Gastroesophageal sphincter (tissue), 4 donors: ENCODE measurements at regions not wholly inside any gene's neighbourhood (a gene's known extent, or its start where the extent isn't known, plus 50 kb on each side); places are given as distances from the start of the nearest gene placed in this dataset.

Experiments
- ATAC-seq: fragments of 150-250 bp; one replicate; pipeline ENCODE4 v1.9.1; 2016; ENCODE audit warnings: mild to moderate bottlenecking, moderate library complexity
- H3K27ac ChIP-seq, 4 donors: fragments of 200-600 bp; sonication (generic) in 3 of 4; 1 replicate in 3 of 4; 2 replicates in 1 of 4; pipeline ENCODE4 v1.5.1; 2016 to 2019
- H3K27me3 ChIP-seq: fragments of 200-600 bp; sonication (generic); one replicate; pipeline ENCODE4 v1.5.1; 2019
- H3K36me3 ChIP-seq, 2 donors: fragments of 200-600 bp; sonication (generic); one replicate each; pipeline ENCODE4 v1.5.1; 2019; ENCODE audit warnings: control low read depth in 1 of 2
- H3K4me1 ChIP-seq, 3 donors: fragments of 200-600 bp; sonication (generic); 1 replicate in 2 of 3; 2 replicates in 1 of 3; pipeline ENCODE4 v1.5.1; 2016 to 2019; ENCODE audit warnings: control low read depth in 2 of 3
- H3K4me3 ChIP-seq, 2 donors: fragments of 200-600 bp; sonication (generic); one replicate each; pipeline ENCODE4 v1.5.1; 2019; ENCODE audit warnings: mild to moderate bottlenecking in 1 of 2, moderate library complexity in 1 of 2
- H3K9me3 ChIP-seq, 3 donors: fragments of 200-600 bp; sonication (generic); one replicate each; pipeline ENCODE4 v1.5.1; 2017 to 2019; ENCODE audit warnings: control low read depth in 2 of 3
- EP300 ChIP-seq: sonication (generic); formaldehyde crosslinking; IDR thresholded peaks from one replicate; pipeline ENCODE4 v1.6.1; 2017; ENCODE audit warnings: antibody characterized with exemption, mild to moderate bottlenecking
- POLR2A ChIP-seq, 2 donors: fragments of 450-650 bp; IDR thresholded peaks; one replicate each; pipeline ENCODE4 v1.6.1; 2017; ENCODE audit warnings: antibody characterized with exemption in 2 of 2, mild to moderate bottlenecking in 2 of 2, moderate library complexity in 1 of 2
- POLR2AphosphoS5 ChIP-seq: sonication (generic); formaldehyde crosslinking; IDR thresholded peaks from one replicate; pipeline ENCODE4 v1.6.1; 2017; ENCODE audit warnings: antibody characterized with exemption
- WGBS, 2 donors: methylation state at CpG; one replicate each; pipeline ENCODE4 v1.1.5; 2018; ENCODE audit warnings: low coverage in 1 of 2; 5-methylcytosine and 5-hydroxymethylcytosine counted together
- TF ChIP-seq, protein P1 (sequence below), 4 experiments: fragments of 200-600 bp in 2 of 4; fragments of 450-650 bp in 2 of 4; sonication (generic) in 1 of 4; IDR thresholded peaks; one replicate each; pipeline ENCODE4 v1.5.1; 2017 to 2019; ENCODE audit warnings: antibody characterized with exemption in 4 of 4, mild to moderate bottlenecking in 2 of 4, moderate library complexity in 2 of 4

DNA sequence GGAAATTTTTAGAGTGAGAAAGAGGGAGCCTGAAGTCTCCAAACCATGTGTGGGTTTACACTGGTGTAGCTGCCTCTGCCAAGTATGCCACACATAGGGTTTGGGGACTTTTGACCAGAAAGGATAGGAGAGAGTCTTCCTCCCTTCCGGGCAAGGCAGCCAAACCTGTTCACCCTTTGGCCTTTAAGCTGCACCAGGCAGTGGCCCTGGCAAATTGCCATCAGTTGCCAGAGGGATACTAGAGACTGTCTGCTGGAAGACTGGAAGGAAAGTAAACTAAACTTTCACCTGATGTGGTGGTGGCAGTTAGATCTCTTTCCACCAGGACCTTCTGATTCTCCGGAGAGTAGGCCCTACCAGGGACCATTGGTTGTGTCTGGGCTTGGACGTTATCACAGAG lies 1263.2 kb downstream of the FAM181B start:
- TF ChIP-seq EP300 (no peak), POLR2AphosphoS5 (no peak), POLR2A (IDR thresholded peaks at IDR 0.05) (no peak)
- TF ChIP-seq, protein P1, sequence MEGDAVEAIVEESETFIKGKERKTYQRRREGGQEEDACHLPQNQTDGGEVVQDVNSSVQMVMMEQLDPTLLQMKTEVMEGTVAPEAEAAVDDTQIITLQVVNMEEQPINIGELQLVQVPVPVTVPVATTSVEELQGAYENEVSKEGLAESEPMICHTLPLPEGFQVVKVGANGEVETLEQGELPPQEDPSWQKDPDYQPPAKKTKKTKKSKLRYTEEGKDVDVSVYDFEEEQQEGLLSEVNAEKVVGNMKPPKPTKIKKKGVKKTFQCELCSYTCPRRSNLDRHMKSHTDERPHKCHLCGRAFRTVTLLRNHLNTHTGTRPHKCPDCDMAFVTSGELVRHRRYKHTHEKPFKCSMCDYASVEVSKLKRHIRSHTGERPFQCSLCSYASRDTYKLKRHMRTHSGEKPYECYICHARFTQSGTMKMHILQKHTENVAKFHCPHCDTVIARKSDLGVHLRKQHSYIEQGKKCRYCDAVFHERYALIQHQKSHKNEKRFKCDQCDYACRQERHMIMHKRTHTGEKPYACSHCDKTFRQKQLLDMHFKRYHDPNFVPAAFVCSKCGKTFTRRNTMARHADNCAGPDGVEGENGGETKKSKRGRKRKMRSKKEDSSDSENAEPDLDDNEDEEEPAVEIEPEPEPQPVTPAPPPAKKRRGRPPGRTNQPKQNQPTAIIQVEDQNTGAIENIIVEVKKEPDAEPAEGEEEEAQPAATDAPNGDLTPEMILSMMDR (IDR thresholded peaks at IDR 0.05) = no peak
- Histone ChIP-seq H3K4me1 (no peaks in the 10 kb centered on the region), H3K9me3 (no peaks in the 10 kb centered on the region), H3K36me3 (no peaks in the 10 kb centered on the region), H3K27me3 (no peaks in the 10 kb centered on the region), H3K4me3 (no peak overlapping the region), H3K27ac (no peak overlapping the region)
- 33 to 57% methylated on average over 1 of the region's 3 CpGs for WGBS, 2 donors
- no peak for ATAC-seq

DNA sequence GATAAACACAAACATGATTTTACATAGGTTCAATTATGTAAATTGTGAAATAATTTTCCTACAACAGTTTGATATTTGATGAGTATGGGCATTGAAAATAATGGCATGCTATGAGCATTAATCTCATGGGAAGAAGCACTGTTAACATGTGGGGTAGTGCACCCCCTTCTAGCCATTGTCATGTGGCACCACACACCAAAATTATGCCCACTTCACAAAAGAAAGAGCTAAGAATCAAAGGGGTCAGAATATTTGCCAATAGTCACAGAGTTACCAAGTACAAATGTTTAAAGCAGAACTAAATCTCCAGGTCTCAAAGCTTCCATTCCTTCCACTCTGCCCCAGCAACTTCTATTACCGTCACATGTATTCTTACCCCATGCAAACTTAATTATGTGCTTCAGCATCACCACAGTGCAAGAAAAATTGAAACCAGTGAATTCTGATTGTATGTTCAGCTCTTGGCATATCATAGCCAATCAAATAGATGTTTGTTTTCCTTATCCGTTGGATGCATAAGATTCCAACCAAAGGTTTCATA lies 1273.8 kb downstream of the FAM181B start:
- WGBS, 2 donors = 72 to 76% methylated on average over 2 of the region's 2 CpGs
- Histone ChIP-seq H3K4me1 (no peaks in the 10 kb centered on the region), H3K4me3 (no peak overlapping the region), H3K36me3 (no peaks in the 10 kb centered on the region), H3K9me3 (no peaks in the 10 kb centered on the region), H3K27ac (no peak overlapping the region), H3K27me3 (no peaks in the 10 kb centered on the region)
- no peak for ATAC-seq
- no peak for TF ChIP-seq POLR2AphosphoS5
- TF ChIP-seq EP300 = no peak
- TF ChIP-seq POLR2A (IDR thresholded peaks at IDR 0.05) = no peak
- TF ChIP-seq, protein P1 (IDR thresholded peaks at IDR 0.05) = no peak

DNA sequence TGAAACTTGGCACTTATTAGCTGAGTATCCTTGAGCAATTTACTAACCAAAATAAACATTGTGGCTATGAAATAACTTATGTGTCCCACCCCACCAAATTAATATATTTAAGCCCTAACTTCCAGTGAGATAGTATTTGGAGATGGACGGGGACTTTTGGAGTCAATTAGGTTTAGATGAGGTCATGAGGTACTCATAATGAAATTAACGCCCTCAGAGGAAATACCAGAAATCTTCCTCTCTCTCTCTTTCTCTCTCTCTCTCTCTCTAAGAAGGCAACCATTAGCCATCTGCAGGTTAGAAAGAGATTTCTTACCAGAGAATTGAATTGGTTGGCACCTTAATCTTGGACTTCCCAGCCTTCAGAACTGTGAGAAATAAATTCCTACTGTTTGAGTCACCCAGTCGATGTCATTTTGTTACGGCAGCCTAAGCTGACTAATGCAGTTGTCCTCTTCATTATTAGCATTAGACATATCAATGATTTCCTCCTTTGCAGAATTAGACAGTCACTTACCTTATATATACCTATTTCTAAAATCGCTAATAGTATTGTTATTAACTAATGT lies 1284.0 kb downstream of the FAM181B start:
- TF ChIP-seq POLR2AphosphoS5 (no peak), POLR2A (IDR thresholded peaks at IDR 0.05) (no peak), EP300 (no peak)
- TF ChIP-seq, protein P1 (IDR thresholded peaks at IDR 0.05) = no peak
- H3K9me3 ChIP-seq = no peaks in the 10 kb centered on the region
- no peak for ATAC-seq
- H3K27me3 ChIP-seq = no peaks in the 10 kb centered on the region
- H3K4me1 ChIP-seq = no peaks in the 10 kb centered on the region
- no peak overlapping the region for H3K27ac ChIP-seq
- 75 to 79% methylated on average over 5 of the region's 5 CpGs for WGBS, 2 donors
- H3K36me3 ChIP-seq = no peaks in the 10 kb centered on the region
- no peak overlapping the region for H3K4me3 ChIP-seq

DNA sequence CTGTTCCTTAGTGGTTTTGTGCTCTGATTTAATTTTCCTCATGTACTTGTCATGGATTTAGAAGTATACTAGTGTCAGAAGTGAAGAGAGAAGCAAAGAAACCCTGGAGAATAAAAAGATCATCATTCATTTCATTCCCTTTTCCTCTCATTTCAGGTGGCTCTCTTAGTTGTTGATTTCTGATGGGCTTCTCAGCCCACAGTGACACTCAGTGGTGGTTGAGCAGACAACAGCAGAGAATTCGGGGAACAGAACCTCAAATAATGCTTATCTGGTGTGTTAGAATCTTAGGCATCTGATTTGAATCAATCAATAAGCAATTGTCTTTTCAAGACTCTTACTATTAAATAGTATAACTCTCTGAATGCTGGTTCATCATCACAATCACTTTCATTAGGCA lies 1289.4 kb downstream of the FAM181B start:
- Histone ChIP-seq H3K27me3 (no peaks in the 10 kb centered on the region), H3K36me3 (no peaks in the 10 kb centered on the region), H3K4me1 (no peaks in the 10 kb centered on the region), H3K27ac (no peak overlapping the region), H3K9me3 (no peaks in the 10 kb centered on the region), H3K4me3 (no peak overlapping the region)
- no peak for ATAC-seq
- WGBS, 2 donors = 70 to 100% methylated on average over 1 of the region's 1 CpG
- TF ChIP-seq, protein P1 (IDR thresholded peaks at IDR 0.05) = no peak

DNA sequence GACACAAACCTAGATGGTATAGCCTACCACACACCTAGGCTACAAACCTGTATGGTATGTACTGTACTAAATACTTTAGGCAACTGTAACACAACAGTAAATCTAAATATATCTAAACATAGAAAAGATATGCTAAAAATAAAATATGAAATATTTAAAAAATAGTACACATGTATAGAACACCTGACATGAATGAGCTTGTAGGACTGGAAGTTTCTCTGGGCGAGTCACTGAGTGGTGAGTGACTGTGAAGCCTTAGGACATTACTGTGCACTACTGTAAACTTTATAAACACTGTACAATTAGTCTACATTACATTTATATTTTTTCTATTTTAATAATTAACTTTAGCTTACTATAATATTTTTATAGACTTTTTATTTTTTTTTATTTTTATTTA lies 1301.3 kb downstream of the FAM181B start:
- H3K36me3 ChIP-seq = no peaks in the 10 kb centered on the region
- H3K4me1 ChIP-seq = no peaks in the 10 kb centered on the region
- no peak overlapping the region for H3K27ac ChIP-seq
- no peak for ATAC-seq
- 92 to 93% methylated on average over 1 of the region's 1 CpG for WGBS, 2 donors
- no peaks in the 10 kb centered on the region for H3K9me3 ChIP-seq
- no peak overlapping the region for H3K4me3 ChIP-seq
- no peaks in the 10 kb centered on the region for H3K27me3 ChIP-seq
- TF ChIP-seq POLR2AphosphoS5 (no peak), POLR2A (IDR thresholded peaks at IDR 0.05) (no peak), EP300 (no peak)
- TF ChIP-seq, protein P1 (IDR thresholded peaks at IDR 0.05) = no peak
